ENCODE measurements at regions not wholly inside any gene's neighbourhood (a gene's known extent, or its start where the extent isn't known, plus 50 kb on each side); places are given as distances from the start of the nearest gene placed in this dataset.

DNA sequence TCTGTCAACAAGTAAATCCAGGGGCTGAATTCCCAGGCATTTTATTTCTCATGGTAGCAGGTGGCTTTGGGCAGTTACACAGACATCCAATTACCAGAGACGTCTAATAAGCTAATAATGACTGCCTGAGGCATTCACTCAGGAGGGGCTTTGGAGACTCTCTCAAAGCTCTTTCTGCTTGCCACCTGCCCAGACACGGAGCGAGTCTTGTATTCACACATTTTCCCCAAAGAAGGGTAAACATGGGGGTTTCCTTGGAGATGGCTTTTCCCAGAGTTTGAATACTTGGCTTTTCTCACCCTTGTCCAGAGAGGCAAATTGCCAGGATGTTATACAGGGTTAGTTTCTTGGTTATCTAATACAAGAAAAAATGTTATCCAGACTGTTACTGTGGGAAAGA is 132.6 kb downstream of the DIPK2A start:
- no peak for TF ChIP-seq POLR2A (IDR thresholded peaks at IDR 0.05; ENCODE audit: low read depth, low read length)
- DNase-seq (ENCODE audit: insufficient read length, low spot score): no peak
- FAIRE-seq: no peak

DNA sequence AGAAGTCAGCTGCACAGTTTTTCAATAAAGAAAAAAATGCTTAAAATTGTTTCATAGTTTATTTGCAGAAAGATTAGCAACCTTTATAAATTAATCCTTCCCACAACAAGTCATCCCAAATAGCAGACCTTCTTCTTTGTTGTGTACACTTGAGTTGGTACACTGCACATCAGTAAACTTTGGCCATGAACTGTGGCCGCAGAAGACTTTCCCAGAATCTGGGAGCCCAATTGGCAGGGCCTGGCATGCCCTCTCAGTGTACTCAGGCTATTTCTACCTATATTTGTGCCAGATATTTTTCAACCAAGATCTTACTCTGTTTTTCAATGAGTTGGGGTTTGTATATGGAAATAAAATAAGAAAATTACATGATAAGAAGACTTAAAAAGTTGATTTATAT is 133.1 kb downstream of the DIPK2A start:
- no peak for TF ChIP-seq POLR2A (IDR thresholded peaks at IDR 0.05; ENCODE audit: low read depth, low read length)
- no peak for FAIRE-seq
- DNase-seq (ENCODE audit: insufficient read length, low spot score): no peak

DNA sequence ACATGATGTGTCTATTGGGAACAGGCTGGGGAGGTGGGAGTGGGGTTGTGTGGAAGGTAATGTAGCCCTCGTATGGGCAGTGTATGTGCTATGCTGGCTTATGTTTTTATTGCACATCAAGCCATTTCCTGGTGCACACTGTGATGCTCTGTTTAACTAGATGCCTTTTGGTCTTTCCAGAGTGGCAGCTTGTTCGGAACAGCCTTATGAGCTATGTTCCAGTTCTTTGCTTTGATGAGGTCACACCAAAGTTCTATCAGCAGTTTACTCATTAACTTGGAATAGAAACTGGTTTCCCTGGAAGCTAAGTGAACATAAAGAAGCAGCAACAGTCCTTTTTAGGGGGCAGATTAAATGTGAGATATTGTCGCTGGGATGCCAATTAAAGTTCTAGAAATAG is 133.9 kb downstream of the DIPK2A start:
- no peak for DNase-seq (ENCODE audit: insufficient read length, low spot score)
- FAIRE-seq: no peak
- no peak for TF ChIP-seq POLR2A (IDR thresholded peaks at IDR 0.05; ENCODE audit: low read depth, low read length)

DNA sequence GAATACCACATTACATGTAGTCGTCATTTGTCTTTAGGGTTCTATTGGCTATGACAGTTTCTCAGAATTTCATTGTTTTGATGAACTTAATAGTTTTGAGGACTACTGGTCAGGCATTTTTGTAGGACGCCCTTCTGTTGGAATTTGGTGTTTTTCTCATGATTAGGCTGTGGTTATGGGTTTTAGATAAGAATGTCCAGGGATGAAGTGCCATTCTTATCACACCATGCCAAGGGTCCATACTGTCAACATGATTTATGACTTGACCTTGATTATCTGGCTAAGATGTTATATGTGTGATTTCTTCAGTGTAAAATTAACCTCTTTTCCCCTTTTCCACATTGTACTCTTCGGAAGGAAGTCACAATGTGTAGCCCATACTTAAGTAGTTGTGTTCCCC is 135.3 kb downstream of the DIPK2A start:
- FAIRE-seq: no peak
- TF ChIP-seq POLR2A (IDR thresholded peaks at IDR 0.05; ENCODE audit: low read depth, low read length): no peak
- DNase-seq (ENCODE audit: insufficient read length, low spot score): no peak

DNA sequence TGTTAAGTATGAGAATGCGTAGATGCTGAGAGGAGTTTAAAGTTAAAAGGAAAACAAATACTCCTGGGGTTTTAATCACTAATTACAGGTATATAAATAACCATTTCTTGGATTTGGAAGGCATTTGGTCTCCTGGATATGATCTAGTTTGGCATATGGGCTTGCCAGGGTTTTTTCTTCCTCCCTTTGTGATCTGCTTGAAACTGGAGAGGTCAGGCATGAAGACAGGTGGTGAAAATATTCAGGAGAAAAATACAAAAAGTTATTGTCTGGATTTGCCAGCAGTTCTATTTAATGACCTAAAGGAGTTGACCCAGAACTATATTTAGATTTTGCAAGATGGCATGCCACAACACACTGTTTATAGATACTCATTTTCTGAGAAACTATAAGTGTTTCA is 136.3 kb downstream of the DIPK2A start:
- DNase-seq (ENCODE audit: insufficient read length, low spot score) (no peak), FAIRE-seq (no peak)
- TF ChIP-seq POLR2A (IDR thresholded peaks at IDR 0.05; ENCODE audit: low read depth, low read length): no peak

DNA sequence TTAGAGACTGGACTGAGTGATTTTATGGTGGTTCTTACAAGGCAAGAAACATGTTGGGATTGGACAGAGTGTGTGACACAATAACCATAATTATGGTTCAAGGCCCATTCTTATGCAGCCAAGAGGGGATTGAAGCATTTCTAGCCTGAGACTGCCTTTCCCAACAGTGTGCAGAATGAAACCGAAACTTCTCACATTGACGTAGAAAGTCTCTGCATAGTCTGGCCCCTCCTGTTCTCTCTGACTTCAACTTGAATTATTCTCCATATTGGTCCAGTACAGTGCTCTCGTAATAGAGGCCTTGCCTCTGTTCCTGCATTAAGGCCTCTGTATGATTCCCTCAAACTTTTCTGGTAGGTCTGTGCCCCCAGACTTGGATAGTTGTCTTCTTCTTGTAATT is 138.3 kb downstream of the DIPK2A start:
- FAIRE-seq: peak; percentile 11
- DNase-seq (ENCODE audit: insufficient read length, low spot score): no peak
- TF ChIP-seq POLR2A (IDR thresholded peaks at IDR 0.05; ENCODE audit: low read depth, low read length): no peak

DNA sequence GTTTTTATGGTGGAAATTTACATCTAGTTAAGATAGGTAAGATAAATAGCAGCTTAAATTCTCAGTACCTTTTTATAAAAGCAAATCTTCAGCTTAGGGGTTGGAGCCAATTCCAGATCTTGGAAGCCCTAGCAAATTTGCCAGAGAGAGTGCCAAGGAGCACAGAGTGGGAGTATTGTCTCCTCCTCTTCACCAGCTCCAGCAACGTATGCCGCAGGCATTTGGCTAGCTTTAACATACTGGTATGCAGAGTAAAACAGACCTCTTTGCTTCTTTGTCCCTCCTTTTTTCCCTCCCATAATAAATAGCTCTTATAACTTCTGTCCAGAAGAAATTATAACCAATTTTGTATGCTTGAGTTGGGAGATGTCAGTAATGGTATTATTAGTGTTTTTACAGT is 140.4 kb downstream of the DIPK2A start:
- no peak for DNase-seq (ENCODE audit: insufficient read length, low spot score)
- TF ChIP-seq POLR2A (IDR thresholded peaks at IDR 0.05; ENCODE audit: low read depth, low read length): no peak
- no peak for FAIRE-seq

DNA sequence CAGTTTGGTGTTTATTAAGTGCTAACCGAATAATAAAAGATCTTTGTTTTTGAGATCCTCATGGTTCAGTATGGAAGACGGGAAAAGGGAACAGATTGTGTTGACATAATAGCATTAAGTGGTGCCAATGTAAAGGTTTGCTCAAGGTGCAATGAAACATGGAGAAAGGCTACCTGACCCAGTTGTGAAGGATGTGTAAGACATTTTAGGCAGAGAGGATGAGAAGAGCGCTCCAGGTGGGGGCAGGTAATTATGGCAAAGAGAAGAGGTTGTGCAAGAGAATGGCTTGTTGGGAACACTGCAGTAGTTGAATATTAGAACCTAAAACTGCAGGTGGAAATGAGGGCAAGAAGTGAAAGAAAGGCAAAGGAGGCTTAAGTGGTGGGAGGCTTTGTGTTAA is 140.8 kb downstream of the DIPK2A start:
- no peak for DNase-seq (ENCODE audit: insufficient read length, low spot score)
- TF ChIP-seq POLR2A (IDR thresholded peaks at IDR 0.05; ENCODE audit: low read depth, low read length): no peak
- FAIRE-seq: no peak

DNA sequence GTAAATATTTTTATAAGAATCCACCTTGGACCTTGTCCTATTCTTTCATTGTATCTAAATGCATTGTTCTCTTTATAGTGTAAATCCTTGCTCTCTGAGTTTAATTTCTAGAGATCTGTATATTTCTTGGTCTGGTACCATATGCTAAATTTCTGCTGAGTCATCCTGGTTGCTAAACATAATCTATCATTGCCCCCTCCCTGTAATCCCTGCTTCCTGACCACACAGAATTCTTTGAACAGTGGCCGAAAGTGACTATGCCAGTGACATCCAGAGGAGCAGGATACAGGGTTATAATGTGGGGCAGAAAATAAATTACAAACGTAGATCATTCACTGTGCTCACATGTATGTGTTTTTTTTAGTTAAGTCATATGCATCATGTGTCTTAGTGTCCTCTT is 143.1 kb downstream of the DIPK2A start:
- no peak for FAIRE-seq
- TF ChIP-seq POLR2A (IDR thresholded peaks at IDR 0.05; ENCODE audit: low read depth, low read length): no peak
- DNase-seq (ENCODE audit: insufficient read length, low spot score): no peak

DNA sequence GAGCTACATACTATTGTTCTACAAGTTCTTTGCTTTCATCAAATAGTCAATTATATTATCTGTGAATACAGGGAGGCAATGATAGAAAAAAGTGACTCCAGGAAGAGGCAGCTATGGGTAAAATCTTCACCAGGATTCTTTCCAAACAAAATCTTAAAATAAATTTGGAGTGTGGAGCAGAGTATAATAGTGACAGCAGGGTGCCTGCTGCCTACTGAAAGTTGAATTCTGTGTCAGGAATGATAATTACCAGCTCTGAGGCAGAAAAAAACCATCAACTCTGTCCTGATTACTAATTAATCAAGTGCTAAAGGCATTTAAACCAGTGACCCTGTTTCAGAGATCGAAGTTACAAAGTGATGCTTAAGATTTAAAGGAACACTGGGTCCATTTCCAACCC is 148.0 kb downstream of the DIPK2A start:
- TF ChIP-seq POLR2A (IDR thresholded peaks at IDR 0.05; ENCODE audit: low read depth, low read length): no peak
- no peak for DNase-seq (ENCODE audit: insufficient read length, low spot score)
- no peak for FAIRE-seq

DNA sequence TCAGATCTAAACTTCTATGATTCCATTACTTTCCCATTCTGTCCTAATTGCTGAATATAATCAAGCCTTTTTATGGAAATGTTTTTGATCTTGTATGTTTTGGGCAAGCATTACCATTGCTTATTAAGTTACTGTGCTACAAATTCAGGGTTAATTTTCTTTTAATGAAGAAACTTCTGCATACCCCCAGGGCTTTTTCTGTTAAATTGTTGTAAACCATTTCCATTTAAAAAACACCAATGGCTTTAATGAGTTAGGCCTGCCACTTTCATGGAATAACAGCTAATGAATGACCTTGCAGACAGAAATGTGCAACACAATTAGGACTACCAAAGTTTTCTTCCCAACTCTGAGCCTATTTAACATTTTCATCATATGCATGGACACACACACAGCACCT is 150.0 kb downstream of the DIPK2A start:
- no peak for TF ChIP-seq POLR2A (IDR thresholded peaks at IDR 0.05; ENCODE audit: low read depth, low read length)
- FAIRE-seq: no peak

DNA sequence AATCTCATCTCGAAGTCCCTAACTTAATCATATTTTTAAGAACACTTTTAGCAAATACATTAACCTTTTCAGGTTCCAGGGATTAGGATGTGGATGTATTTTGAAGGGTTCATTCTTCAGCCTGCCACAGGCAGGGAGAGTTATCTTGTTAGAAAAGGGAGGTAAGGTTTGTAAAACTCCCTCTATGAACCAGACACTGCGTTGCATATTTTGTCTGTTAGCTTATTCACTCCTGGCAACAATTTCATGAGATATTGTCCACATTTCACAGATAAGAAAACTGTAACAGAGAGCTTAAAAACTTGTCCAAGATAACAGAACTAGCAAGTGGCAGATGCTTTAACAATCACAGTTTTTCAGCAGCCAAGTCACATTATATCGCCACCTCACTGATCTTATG is 155.4 kb downstream of the DIPK2A start:
- FAIRE-seq (no peak), DNase-seq (ENCODE audit: insufficient read length, low spot score) (no peak)
- no peak for TF ChIP-seq POLR2A (IDR thresholded peaks at IDR 0.05; ENCODE audit: low read depth, low read length)

More for the DNA sequence above, 150.0 kb downstream of the DIPK2A start:
- no peak for DNase-seq (ENCODE audit: insufficient read length, low spot score)

DNA sequence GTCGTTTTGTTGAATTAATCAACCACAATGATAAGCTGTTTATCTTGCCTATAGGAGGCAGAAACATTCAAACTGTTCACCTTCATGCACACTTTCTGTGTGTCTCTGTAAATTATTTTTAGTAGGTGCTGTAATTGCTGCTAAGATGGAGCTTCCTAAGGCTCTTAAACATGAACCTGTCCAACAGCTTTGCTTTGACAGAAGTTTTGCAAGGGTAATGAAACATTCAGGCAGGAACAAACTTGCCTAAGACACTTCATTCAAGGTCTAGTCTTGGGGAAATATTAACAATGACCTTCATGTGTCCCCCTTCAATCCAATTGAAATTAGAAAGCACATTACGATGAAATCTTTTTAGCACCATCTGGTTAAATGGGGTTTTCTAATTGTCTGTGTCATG is 156.1 kb downstream of the DIPK2A start:
- no peak for FAIRE-seq
- no peak for DNase-seq (ENCODE audit: insufficient read length, low spot score)
- TF ChIP-seq POLR2A (IDR thresholded peaks at IDR 0.05; ENCODE audit: low read depth, low read length): no peak

DNA sequence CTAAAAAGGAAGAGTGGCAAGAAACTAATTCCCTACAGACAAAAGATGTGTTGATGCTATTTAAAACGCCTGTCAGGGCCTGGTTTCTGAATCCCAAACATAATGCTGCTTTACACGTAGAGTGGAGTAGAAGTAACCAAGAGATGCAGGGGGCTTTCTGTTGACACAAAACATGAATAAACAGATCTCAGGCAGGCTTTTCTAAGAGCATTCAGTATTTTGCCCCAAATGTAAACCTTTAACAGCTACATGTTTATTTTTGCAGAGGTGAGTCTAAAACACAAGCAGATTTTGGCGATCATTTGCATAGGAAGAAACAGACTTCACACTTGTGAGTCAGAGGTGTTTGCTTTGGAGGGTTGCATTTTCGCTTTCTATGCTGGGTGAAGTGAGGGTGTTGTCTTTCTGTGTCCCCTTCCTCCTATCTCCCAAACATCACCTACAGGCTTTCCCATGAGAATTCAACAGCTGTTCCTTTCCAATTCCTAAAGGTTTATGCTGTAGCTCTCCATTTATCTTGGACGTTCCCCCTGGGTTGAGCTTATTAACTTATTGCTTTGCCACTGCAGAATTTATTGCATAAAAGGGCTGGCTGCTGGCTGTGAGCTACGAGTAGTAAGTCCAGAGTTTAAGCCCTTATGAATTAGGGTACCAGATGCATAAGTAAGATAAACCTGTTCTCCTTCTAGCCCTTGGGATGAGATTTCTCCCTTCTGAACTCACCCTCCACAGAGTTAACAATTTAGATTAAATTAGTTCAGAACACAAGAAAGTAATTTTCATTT is 156.7 kb downstream of the DIPK2A start:
- TF ChIP-seq POLR2A (IDR thresholded peaks at IDR 0.05; ENCODE audit: low read depth, low read length): no peak
- FAIRE-seq (no peak), DNase-seq (ENCODE audit: insufficient read length, low spot score) (no peak)

DNA sequence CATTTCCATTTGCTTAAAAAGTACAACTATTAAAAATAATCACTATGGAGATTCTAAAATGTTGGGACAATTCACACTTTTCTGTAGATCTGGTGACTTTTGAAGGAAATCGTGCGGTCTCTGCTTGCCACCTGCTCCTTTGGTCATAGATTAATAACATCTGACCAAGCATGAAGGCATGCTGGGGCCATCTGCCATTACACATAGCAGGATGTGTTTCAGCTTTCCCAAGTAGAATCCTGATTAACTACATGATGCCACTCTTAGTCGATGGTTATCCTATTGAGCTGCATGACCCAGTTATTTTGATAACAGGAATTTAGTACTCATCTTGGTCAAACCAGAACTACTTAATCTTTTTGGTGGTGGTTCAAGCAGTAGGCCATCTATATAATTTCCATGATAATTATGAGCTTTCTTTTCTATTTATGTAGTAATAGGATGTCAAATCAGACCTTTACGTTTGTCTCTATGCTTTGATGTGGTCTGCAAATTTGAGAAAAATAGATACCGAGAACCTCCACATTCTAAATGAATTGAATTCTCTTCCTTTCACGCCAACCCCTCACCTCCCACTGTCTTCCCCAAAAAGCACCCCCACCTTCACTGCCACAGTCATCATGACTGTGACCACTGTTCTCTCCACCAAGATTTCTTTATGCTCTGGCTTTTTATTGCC is 158.1 kb downstream of the DIPK2A start:
- no peak for TF ChIP-seq POLR2A (IDR thresholded peaks at IDR 0.05; ENCODE audit: low read depth, low read length)
- no peak for DNase-seq (ENCODE audit: insufficient read length, low spot score)
- FAIRE-seq: no peak

Data from H54 (cell line).